Fibroblast of lung (primary cell): ENCODE measurements at regions not wholly inside any gene's neighbourhood (a gene's known extent, or its start where the extent isn't known, plus 50 kb on each side); places are given as distances from the start of the nearest gene placed in this dataset.

Source experiments
- DNase-seq, 2 donors: peaks; one replicate each; pipeline versions ENCODE4 v3.0.0 to v3.0.0-alpha.2; 2010; ENCODE audit warnings: low read depth in 2 of 2
- H2AFZ ChIP-seq: 2 replicates; pipeline ENCODE4 v1.5.1; 2012; ENCODE audit warnings: low read length, control low read depth, inconsistent platforms
- H3K27ac ChIP-seq: 2 replicates; pipeline ENCODE4 v1.5.1; 2011; ENCODE audit warnings: low read length, control low read depth; ENCODE audit not compliant: insufficient read depth
- H3K27me3 ChIP-seq: 2 replicates; pipeline ENCODE4 v1.5.1; 2011; ENCODE audit warnings: mild to moderate bottlenecking, low read length; ENCODE audit not compliant: control insufficient read depth, insufficient read depth
- H3K36me3 ChIP-seq: 2 replicates; pipeline ENCODE4 v1.5.1; 2011; ENCODE audit warnings: low read length; ENCODE audit not compliant: control insufficient read depth, insufficient read depth
- H3K4me1 ChIP-seq: 2 replicates; pipeline ENCODE4 v1.5.1; 2011; ENCODE audit warnings: low read length; ENCODE audit not compliant: control insufficient read depth, insufficient read depth; ENCODE audit errors: extremely low read depth
- H3K4me2 ChIP-seq: 2 replicates; pipeline ENCODE4 v1.5.1; 2011; ENCODE audit warnings: low read length, control low read depth; ENCODE audit not compliant: insufficient read depth; ENCODE audit errors: extremely low read depth
- H3K4me3 ChIP-seq, 4 experiments: fragments of 200-600 bp in 1 of 4; sonication (generic) in 1 of 4; replicated peaks in 1 of 4; 2 replicates each; pipeline ENCODE4 v1.5.1; 2011 to 2016; ENCODE audit warnings: low read length in 4 of 4, low read depth in 3 of 4, mild to moderate bottlenecking in 3 of 4, control low read depth in 2 of 4, inconsistent platforms in 1 of 4, mixed read lengths in 1 of 4; ENCODE audit not compliant: insufficient read depth in 1 of 4; ENCODE audit errors: control extremely low read depth in 1 of 4
- H3K79me2 ChIP-seq: 2 replicates; pipeline ENCODE4 v1.5.1; 2012; ENCODE audit warnings: mild to moderate bottlenecking, low read length, inconsistent platforms; ENCODE audit not compliant: control insufficient read depth, insufficient read depth
- H3K9ac ChIP-seq: 2 replicates; pipeline ENCODE4 v1.5.1; 2011; ENCODE audit warnings: mild to moderate bottlenecking, low read length, control low read depth; ENCODE audit not compliant: insufficient read depth
- H3K9me3 ChIP-seq: 2 replicates; pipeline ENCODE4 v1.5.1; 2012; ENCODE audit warnings: low read depth, low read length; ENCODE audit not compliant: control insufficient read depth, insufficient read depth
- H4K20me1 ChIP-seq: 2 replicates; pipeline ENCODE4 v1.5.1; 2011; ENCODE audit warnings: low read length; ENCODE audit not compliant: control insufficient read depth, insufficient read depth; ENCODE audit errors: extremely low read depth
- CTCF ChIP-seq, 2 donors: IDR thresholded peaks in 1 of 2; conservative IDR thresholded peaks in 1 of 2; 1 replicate in 1 of 2; 2 replicates in 1 of 2; pipeline ENCODE4 v1.5.1; 2011 to 2012; ENCODE audit warnings: low read length in 2 of 2, control low read depth in 1 of 2, inconsistent platforms in 1 of 2, low read depth in 1 of 2, mild to moderate bottlenecking in 1 of 2
- EZH2 ChIP-seq: IDR thresholded peaks from 2 replicates; pipeline ENCODE4 v1.5.1; 2012; ENCODE audit warnings: low read length, control low read depth, mild to moderate bottlenecking; ENCODE audit errors: missing control alignments

GRCh38 chr2:221085341-221085900 is 486.7 kb downstream of the EPHA4 start:
- DNase-seq = peak; percentile 59 to 74
- H3K27me3 ChIP-seq = no peaks in the 10 kb centered on the region
- H3K79me2 ChIP-seq = no peaks in the 10 kb centered on the region
- no peaks in the 10 kb centered on the region for H3K36me3 ChIP-seq
- no peak overlapping the region for H3K4me2 ChIP-seq
- H4K20me1 ChIP-seq = no peaks in the 10 kb centered on the region
- H2AFZ ChIP-seq = no peak overlapping the region
- H3K9ac ChIP-seq = no peak overlapping the region
- TF ChIP-seq CTCF (conservative IDR thresholded peaks at IDR 0.05 in 1 of 2, IDR thresholded peaks at IDR 0.05 in 1 of 2; ENCODE audit: low read depth in 1 of 2, low read length in 2 of 2) (no peak), EZH2 (no peak)
- no peak overlapping the region for H3K4me3 ChIP-seq
- no peaks in the 10 kb centered on the region for H3K9me3 ChIP-seq
- H3K4me1 ChIP-seq = no peaks in the 10 kb centered on the region
- no peak overlapping the region for H3K27ac ChIP-seq

GRCh38 chr2:221085936-221086335 is 486.2 kb downstream of the EPHA4 start:
- no peak for DNase-seq
- Histone ChIP-seq H3K27ac (no peak overlapping the region), H3K9ac (no peak overlapping the region), H3K4me3 (no peak overlapping the region), H3K4me1 (no peaks in the 10 kb centered on the region), H2AFZ (no peak overlapping the region), H3K27me3 (no peaks in the 10 kb centered on the region), H3K36me3 (no peaks in the 10 kb centered on the region), H3K9me3 (no peaks in the 10 kb centered on the region), H3K4me2 (no peak overlapping the region), H3K79me2 (no peaks in the 10 kb centered on the region), H4K20me1 (no peaks in the 10 kb centered on the region)
- TF ChIP-seq EZH2 = no peak
- TF ChIP-seq CTCF (conservative IDR thresholded peaks at IDR 0.05 in 1 of 2, IDR thresholded peaks at IDR 0.05 in 1 of 2; ENCODE audit: low read depth in 1 of 2, low read length in 2 of 2) = no peak

- H3K27me3 ChIP-seq = no peaks in the 10 kb centered on the region
- H3K27ac ChIP-seq = no peak overlapping the region
- no peaks in the 10 kb centered on the region for H3K36me3 ChIP-seq
- H3K4me1 ChIP-seq = no peaks in the 10 kb centered on the region
- no peak overlapping the region for H3K4me2 ChIP-seq
- no peaks in the 10 kb centered on the region for H3K79me2 ChIP-seq
- no peak overlapping the region for H3K9ac ChIP-seq
- DNase-seq = no peak
- H2AFZ ChIP-seq = no peak overlapping the region
- H4K20me1 ChIP-seq = no peaks in the 10 kb centered on the region
- no peak overlapping the region for H3K4me3 ChIP-seq
- no peaks in the 10 kb centered on the region for H3K9me3 ChIP-seq
- no peak for TF ChIP-seq EZH2
- TF ChIP-seq CTCF (conservative IDR thresholded peaks at IDR 0.05 in 1 of 2, IDR thresholded peaks at IDR 0.05 in 1 of 2; ENCODE audit: low read depth in 1 of 2, low read length in 2 of 2) = no peak
These were observed 484.3 kb downstream of the EPHA4 start for GRCh38 chr2:221087779-221088178.
